NT2/D1 (cell line): ENCODE measurements at regions not wholly inside any gene's neighbourhood (a gene's known extent, or its start where the extent isn't known, plus 50 kb on each side); places are given as distances from the start of the nearest gene placed in this dataset.

Experiments used
- SUZ12 ChIP-seq: IDR thresholded peaks from 2 replicates; pipeline ENCODE4 v1.6.1; 2011; ENCODE audit not compliant: insufficient read length, insufficient read depth; ENCODE audit errors: extremely low read depth
- ZNF274 ChIP-seq: IDR thresholded peaks from 2 replicates; pipeline ENCODE4 v1.6.1; 2011; ENCODE audit warnings: mild to moderate bottlenecking, low read depth, low read length

- TF ChIP-seq SUZ12 = no peak
- no peak for TF ChIP-seq ZNF274
Measured at GRCh38 chr2:129193961-129194360, 785.5 kb upstream of the RAB6C start.
